HG03103 (cell line): ENCODE measurements at regions not wholly inside any gene's neighbourhood (a gene's known extent, or its start where the extent isn't known, plus 50 kb on each side); places are given as distances from the start of the nearest gene placed in this dataset.
"Not testable (repeated sequence)": the region's sequence is repeated elsewhere in the genome, so short reads cannot be mapped to it uniquely, and the experiment has no call there.

Source experiments
- ATAC-seq: cut with Tn5 transposase; IDR thresholded peaks from one replicate; pipeline ENCODE4 v1.9.1; 2021; ENCODE audit warnings: low read depth; ENCODE audit not compliant: unreplicated experiment

DNA sequence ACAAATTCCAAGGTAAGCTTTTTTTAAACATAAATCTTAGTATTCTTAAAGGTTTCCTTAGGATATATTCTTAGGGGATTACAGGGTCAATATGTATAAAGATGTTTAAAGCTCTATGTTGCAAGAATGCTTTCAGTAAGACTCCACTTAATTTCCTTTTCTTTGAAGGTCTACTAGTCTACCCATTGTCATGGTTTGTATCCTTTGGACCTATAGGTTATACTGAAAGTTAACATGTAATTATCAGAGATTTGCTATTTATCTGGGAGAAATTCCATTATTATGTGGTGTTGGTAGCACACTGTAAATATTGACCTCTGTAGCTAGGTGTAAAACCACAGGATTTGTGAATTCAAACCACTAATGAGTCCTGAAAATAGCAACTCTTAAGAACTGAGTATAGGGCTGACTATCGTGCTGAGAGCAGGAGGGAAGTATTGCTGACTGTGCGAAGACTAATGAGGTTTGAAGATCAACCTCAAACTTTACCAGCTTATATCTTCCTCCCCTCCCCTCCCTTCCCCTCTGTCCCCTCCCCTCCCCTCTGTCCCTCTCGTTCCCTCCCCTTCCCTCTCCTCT, 85.6 kb downstream of the GADD45G start:
- ATAC-seq: peak; percentile 91

DNA sequence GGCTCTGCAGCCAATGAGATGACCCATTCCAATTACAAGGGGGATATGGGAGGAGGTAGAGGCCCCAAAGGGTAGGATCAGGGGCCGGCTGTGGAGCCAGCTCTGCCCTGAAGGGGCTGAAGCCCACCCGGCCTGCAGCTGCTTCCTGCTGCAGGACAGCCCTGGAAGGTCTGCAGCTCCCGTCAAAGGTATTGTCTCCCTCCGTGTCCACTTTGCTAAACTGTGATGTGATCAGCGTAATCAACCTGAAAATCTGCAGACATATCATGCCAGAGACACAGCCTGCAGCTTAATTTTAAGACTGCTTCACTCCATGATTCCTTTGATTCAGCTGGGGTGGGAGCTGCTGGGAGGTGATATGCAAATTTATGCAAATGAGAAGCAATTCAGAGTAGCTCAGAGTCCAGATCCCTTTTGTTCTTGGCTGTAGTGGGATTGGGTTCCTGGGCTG, 90.7 kb downstream of the GADD45G start:
- no peak for ATAC-seq

DNA sequence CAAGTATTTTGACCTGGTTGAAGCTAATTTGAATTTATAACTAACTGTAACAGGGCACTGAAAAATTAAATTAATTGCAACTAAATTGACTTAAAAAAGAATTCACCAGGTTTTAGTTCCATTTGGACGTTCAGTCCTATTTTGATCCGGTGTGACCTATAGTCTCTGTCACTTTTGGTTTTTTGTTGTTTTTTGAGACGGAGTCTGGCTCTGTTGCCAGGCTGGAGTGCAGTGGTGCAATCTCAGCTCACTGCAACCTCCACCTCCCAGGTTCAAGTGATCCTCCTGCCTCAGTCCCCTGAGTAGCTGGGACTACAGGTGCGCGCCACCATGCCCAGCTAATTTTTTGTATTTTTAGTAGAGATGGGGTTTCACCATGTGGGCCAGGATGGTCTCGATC, 91.2 kb downstream of the GADD45G start:
- not testable (repeated sequence) for ATAC-seq

DNA sequence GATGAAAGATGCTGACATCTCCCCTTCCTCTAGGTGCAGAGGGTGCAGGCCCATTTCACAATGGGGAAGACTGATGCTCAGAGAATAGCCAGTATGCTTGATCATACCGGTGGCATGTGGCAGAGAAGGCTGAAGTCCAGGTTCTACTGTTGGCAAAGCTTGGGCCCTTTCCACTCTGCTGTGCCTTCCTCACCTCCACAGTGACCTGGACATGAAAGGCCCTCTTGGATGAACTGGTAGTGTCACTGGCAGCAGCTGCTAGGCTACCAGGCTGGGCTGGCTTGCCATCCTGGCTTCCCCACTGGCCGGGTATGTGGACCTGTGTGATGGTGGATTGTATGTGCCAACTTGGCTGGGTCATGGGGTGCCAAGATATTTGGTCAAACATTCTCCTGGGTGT, 92.0 kb downstream of the GADD45G start:
- ATAC-seq: no peak

DNA sequence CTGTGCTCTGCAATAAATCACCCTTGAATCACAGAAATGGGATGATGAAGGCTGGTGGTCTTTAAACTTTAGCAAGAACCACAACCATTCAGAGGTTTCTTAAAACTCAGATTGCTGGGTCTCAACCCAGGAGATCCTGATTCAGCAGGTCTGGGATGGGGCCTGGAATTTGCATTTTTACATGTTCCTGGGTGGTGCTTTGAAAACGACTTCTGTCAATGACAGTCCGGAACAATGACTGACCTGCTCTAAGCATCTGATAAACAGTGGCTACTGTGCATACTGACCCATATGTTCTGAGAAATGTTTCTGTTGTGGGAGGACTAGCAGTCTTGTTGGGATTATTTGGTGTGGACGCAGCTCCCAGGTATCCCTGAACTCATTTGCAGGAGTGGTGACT, 92.7 kb downstream of the GADD45G start:
- no peak for ATAC-seq

DNA sequence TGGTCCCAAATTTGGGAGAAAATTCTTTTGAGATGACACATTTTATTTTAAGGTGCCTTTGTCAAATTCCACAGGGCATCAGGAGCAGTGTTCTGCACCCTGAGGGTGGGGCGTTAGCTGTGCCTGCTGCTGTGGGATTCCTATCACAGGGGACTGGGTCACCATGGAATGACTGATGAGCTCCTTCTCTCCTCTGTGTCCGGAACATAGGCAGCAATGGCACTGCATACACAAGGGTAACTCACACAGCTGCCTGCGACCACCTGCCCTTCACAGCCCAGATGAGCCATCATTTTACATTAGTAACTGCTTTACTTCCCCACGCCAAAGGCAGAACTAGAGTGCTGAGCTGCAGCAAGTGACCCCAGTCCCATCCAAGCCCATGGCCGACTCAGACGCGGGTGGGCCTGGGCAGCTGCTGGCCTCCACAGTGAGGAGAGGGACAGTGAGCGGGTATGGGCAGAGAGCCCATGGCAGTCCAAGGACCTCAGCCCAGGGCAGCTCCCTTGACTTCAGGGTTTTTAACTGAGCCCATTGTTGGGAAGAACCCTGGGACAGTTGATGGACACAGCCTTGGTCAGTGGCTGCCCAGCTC, 93.7 kb downstream of the GADD45G start:
- no peak for ATAC-seq

DNA sequence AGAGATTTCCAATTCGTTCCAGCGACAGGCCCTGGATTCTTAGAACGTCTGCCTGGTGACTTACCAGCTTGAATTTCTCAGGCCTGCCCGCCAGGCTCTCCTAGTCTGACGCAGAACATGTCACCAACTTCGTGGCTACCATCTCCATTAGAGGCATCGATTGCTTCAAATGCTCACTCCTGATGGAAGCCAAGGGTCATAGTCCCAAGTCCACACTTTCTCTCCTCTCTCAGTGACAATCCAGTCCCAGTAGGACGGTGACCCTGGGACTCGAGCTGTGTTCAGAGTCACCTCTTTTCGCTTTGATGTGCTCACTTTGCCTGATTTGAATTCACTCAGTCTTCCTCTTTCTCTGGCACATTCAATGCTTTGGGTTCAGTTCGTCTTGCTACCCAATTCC, 94.8 kb downstream of the GADD45G start:
- ATAC-seq: no peak

DNA sequence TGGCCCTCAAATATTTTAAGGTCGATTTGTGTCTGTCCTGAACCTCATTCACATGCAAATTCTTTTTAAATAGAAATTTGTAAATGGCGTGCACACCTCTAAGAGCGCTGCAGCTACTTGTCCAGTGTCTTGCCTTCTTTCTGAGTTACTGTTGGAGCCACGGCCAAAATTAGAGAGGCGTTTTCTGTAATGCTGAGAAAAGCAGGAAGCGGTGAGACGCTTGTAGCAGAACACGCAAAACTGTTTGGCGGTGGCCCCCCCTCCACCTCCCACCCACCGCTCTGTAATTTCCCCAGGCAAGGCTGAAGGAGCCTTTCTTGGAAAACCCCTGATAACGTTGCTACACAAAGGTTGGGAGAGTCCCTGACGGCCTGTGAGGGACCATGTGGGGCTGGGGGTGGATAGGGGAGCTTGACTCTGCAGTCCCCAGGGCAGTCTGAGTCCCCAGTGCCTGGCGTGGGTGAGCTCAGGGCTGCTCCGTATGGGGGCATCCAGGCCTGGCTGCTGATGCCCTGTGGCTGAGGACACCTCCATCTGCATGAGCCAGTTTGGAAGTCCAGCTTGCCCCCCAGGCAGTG, 96.5 kb downstream of the GADD45G start:
- ATAC-seq: peak; percentile 54

DNA sequence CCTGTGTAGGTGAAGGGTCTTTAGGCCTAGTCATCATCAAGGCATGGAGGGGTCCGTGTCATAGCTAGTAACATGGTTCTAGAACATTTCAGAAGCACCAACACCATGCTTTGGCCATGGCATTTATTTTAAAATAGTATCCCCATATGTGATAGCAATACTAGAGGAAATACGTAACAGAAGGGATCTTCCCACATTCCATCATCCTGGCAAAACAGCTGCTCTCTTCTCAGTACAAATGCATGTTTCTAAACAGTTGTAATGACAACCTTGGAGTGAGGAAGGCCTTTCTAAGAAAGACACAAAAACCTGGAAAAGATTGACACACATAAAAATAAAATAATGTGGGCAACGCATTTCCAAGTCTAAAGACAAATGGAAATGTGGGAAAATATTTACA, 97.6 kb downstream of the GADD45G start:
- no peak for ATAC-seq

DNA sequence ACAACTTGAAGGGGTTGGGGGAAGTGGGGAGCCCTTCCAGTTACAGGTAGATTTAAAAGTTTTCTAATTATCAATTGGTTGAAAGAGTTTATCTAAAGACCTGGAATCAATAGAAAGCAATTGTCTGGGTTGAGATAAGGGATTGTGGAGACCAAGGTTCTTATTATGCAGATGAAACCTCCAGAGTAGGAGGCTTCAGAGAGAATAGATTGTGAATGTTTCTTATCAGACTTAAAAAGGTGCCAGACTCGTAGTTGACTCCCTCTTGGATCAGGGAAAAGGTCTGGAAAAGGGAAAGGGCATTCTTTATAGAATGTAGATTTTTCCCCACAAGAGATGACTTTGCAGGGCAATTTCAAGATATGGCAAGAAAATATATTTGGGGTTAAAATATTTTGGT, 100.8 kb downstream of the GADD45G start:
- ATAC-seq: no peak

DNA sequence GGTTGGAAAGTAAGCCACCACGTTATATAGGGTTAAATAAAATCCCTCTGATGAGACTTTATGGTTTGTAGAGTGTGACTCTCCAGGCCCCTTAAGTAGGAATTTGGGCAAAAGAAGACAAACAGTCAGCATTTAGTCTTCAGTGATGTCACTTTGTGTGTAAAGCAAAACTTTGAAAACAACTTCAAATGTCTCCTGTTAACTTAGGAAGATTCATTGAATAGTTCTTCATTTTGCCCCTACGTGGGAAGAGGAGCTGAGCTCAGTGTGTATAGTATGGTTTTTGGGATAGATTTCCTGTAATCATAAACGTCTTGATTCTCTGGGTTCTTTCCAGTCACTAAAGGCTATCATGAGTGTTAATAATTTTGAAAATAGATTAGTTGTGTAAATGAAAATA, 101.3 kb downstream of the GADD45G start:
- no peak for ATAC-seq

DNA sequence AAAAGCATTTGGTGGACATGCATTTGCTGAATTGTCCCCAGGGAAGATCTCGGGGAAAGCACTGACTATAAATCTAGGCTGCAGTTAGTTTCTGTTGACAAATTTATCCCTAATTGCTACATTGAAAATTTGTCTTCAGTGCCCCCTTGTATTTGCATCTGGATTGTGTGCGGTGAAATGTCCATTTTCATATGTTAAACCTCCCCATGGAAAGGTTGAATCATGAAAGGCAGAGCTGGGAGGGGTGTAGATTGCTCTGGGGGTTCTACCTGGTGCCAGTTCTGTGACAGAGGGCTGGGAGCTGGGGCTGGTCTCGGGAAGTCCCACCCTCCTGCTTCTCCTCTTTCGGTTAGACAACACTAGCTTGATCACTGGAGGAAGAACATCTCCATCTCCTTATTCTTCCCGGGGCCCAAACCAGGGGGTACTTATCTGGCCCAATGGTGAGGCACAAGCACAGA, 101.9 kb downstream of the GADD45G start:
- ATAC-seq: no peak

DNA sequence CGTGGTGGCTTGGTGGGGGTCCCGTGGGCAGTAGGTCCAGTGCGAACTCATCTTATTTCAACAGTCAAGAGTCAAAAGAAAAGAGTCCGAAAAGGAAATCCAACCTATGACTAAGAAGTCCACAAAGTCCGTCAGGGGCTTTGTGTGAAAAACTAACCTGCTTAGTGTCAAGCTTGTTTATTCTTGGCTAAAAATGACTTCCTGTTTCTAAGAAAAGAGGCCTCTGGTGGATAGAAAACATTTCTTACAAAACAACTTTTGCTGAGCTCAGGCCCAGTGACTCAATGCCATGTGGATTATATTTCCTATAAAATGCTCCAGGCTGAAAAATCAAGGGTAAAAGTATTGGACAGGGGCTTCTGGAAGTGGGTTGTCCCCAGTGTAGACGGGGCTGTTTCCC, 105.9 kb downstream of the GADD45G start:
- no peak for ATAC-seq

DNA sequence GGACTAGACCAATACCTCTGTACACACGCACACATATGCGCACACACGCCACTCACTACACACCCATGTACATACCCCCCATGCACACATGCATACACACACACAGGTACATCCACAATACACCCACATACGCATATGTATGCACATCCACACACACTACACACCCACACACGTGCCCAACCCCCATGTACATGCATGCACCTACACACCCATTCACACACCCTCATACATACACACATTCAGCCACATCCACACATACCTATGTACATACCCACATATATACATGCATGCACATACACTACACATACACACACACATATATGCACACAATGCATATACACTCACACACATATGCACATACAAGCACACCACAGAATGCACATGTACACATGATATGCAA, 107.1 kb downstream of the GADD45G start:
- no peak for ATAC-seq

DNA sequence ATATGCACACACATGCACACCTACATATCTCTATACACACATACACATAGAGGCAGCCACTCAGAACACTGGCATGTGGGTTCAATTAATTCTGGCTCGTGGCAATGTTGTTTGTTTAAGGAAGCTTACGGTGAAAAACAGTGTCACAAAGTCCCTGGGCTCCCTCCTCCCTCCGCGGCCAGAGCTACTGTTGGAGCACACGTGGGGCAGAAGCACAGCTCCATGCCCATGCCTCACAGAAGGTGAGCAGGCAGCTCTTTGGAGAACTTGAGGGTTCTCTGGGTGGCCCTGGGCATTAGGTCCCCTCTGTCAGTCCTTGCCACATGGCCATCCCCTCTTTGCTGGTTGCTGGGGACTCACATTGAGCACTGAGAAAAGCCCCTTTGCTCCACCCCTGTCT, 107.5 kb downstream of the GADD45G start:
- no peak for ATAC-seq

DNA sequence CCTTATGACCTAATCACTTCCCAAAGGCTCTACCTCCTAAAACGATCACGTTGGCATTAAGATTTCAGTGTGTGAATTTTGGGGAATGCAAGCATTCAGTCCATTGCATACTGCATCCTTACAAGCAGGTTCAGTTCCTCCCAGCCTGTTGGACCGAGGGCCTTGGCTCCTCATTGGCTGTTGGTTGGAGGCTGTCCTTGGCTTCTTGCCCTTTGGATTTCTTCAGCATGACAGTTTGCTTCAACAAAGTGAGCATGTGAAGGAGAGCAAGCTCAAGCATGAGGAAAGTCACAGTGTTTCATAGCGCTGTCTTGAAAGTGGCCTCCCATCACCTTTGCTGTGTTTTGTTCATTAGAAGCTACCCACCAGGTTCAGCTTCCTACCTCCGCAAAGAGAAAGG, 109.5 kb downstream of the GADD45G start:
- ATAC-seq: no peak

DNA sequence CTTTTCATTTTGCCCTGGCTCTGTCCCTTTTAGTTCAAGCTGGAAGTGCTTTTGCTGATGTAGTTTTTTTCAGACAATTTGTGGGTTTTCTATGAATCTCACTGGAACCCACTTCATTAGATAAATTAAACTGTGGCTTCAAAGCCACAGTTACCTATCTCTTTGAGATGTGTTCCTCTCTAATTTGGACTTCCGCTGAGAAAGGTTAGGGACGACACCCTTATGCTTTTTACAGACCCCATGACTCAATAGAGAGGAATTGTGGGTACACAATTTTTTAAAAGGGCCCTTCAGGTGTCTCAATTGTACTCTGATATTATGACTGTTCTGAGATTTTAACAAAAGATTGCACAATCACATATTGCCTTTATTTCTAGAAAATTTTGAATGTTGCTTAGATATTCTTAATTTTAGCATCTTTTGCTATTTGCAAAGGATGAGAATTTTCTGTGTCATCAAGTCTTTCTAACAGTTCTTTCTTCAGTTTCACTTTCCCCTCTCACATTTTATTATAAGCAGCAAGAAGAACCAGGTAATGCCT, 110.6 kb downstream of the GADD45G start:
- no peak for ATAC-seq

DNA sequence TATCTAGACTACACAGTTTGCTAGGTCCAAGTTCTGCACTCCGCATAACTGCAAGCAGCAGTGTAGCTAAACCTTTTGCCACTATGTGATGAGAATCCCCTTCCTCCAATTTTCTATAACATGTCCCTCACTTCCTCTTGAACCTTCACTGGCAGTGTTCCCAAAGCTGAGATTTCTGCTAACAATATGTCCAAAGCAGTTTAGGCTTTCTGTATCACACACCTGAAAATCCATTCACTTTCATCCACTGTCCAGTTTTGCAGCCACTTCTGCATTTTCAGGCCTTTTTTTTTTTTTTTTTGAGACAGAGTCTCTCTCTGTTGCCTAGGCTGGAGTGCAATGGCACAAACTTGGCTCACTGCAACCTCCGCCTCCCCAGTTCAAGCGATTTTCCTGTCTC, 111.1 kb downstream of the GADD45G start:
- ATAC-seq: no peak

DNA sequence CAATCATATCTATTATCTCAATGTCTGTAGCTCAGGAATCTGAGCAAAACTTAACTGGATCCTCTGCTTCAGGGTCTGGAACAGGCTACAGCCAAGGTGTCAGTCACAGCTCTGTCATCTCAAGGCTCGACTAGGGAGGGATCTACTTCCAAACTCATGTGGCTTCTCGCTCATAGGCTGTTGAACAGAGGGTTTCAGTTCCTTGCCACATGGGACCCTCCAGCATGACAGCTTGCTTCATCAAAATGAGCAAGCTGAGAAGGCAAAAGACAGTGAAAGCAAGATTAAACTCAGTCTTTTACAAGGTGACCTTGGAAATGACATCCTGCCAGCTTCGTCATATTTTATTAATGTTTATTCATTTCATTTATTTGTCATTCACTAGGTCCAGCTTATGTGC, 111.7 kb downstream of the GADD45G start:
- ATAC-seq: no peak

DNA sequence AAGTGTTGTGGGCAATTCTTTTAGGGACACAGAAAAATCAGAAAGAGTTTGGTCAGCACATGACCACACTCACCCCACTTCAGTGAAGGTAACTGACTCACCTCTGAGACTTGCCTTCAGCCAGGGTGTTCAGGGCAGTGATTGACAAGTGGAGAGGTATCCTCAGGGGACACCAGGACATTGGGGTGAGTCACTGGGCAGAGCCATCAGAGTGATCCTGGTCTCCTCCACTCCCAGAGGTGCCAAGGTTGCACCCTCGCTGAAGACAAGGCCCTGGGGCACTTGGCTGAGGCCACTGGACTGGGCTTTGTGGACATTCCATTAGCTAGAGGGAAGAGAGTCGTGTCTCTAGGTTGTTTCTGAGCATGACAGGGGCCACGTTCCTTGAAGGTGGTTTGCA, 113.4 kb downstream of the GADD45G start:
- no peak for ATAC-seq

DNA sequence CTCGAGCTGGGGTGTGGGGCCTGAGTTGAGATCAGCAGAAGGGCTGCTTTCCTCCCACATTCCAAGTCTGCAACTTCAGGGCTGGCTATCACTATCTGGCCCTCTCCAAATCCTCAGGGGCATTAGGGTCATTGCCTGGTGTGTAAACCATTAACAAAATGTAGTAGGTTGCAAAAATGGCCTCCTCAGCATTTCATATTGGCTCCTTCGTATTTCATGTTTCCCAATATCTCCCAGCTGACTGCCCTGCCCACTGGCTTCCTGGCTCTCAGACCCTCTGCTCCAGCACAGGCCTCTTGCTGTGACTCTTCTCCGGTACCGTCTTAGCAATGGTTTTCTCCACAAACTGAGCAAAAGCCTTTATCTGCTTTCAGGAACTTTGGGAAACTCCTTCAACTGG, 113.8 kb downstream of the GADD45G start:
- ATAC-seq: no peak

DNA sequence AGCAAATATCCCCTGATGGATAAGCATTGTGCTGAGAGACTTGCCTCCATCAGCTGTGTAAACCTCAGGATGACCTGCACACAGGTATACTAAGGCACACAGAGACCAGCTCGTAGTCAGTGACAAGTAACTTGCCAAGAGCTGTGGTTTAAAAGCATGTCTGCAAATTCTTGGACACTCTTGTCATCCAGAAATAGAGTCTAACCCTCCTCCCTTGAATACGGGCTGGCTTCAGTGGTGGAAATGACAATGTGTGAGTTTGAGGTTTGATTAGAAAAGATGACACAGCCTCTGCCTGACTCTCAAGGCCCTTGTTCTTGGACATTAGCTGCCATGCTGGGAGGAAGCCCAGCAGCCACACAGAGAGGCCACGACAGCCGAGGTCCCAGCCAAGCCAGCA, 114.4 kb downstream of the GADD45G start:
- ATAC-seq: no peak
